ENCODE measurements at regions not wholly inside any gene's neighbourhood (a gene's known extent, or its start where the extent isn't known, plus 50 kb on each side); places are given as distances from the start of the nearest gene placed in this dataset.

DNA sequence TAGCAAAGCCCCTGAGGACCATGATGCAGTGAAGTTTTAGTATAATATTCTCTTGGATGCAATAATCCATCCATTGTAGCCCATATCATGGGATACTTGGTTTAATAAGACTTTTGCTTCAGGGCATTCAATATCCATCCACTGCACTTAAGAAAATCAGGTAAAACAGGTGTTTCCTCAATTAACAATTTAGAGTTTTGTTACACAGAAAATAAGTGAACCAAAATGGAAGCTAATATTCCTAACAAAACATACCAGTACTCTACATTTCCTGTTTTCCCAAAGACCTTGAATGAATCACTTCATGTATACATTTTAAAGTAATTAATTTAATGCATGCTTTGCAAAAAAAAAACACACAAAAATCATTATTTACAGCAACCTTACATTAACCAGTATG lies 305.6 kb downstream of the NR2F1-AS1 start:
- no peak for DNase-seq (ENCODE audit: low read depth in 2 of 2)

DNA sequence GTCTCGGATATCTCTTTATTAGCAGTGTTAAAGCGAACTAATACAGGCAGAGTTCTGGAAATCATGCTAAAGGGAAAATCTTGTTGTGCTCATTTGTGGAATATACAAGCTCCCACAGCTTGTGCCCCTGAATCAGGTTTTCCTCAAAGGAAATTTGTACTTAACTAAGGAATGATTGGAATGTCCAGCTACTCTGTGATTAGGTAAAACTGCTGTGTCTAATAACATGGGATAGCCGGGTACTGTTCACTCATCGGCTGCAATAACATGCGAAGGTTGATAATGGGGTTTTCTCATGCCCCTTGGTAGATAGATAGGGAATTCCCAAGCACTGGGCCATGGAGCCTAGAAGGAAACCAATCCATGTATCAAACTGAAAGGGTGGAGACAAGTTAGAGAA lies 306.7 kb downstream of the NR2F1-AS1 start:
- no peak for DNase-seq (ENCODE audit: low read depth in 2 of 2)

DNA sequence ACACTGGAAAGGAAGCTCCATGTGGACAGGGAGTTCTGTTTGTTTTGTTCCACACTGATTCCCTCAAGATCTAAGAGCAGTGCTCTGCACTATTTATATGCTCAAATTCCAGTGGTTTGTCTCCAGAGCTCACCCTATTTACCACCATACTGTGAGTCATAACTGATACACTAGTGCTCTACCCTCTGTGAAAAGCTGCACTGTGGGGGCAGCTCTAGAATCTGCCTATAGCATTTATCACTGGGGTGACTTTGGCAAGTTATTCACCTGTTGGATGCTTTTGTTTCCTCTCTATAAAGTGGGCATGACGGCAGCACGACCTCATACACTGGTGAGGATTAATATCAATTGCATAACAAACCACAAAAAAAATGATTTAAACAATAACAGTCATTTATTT lies 307.8 kb downstream of the NR2F1-AS1 start:
- DNase-seq (ENCODE audit: low read depth in 2 of 2): no peak

DNA sequence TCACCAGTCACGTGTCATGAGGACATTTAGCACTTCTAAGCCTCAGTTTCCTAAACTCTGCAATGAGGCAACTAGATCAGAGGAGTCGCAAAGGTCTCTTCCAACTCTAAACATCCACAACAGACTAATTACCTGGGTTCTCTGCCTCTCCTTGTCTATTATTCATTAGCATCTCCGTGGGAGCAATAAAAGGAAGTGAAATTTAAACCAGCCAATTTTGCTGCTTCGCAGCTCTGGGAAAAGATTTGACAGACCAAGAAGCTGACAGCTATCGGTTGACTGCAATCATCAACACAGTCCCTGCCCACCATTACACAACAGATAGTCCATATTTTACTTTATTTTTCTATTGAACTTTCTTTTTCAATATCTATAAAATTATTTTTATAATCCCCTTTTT lies 308.9 kb downstream of the NR2F1-AS1 start:
- no peak for DNase-seq (ENCODE audit: low read depth in 2 of 2)

DNA sequence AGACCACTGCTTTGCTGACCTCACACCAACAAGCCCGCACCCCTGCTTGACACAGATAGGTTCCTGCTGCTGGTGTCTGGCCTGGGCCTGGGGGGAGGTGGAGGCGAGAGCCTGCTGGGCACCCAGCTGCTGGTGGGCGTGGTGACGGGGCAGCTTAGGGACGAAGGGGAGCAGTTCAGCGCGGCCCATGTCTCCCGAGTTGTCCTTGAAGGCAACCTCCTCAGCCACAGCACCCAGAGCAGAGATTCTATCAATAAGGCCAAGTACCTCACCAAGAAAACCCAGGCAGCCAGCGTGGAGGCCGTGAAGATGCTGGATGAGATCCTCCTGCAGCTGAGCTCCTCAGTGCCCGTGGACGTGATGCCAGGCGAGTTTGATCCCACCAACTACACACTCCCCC lies 313.3 kb downstream of the NR2F1-AS1 start:
- no peak for DNase-seq (ENCODE audit: low read depth in 2 of 2)

DNA sequence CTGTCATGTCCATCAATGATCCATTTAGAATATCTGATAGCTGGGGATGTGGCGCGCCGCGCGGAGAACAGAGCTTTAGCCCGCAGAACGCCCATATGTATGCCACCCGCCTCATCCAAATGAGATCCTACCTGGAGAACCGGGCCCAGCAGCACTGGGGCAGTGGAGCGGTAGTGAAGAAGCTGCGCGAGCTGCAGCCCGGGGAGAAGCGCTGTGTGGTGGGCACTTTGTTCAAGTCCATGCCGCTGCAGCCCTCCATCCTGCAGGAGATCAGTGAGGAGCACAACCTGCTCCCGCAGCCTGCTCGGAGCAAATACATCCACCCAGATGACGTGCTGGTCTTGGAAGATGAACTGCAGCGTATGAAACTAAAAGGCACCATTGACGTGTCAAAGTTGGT lies 313.7 kb downstream of the NR2F1-AS1 start:
- no peak for DNase-seq (ENCODE audit: low read depth in 2 of 2)

DNA sequence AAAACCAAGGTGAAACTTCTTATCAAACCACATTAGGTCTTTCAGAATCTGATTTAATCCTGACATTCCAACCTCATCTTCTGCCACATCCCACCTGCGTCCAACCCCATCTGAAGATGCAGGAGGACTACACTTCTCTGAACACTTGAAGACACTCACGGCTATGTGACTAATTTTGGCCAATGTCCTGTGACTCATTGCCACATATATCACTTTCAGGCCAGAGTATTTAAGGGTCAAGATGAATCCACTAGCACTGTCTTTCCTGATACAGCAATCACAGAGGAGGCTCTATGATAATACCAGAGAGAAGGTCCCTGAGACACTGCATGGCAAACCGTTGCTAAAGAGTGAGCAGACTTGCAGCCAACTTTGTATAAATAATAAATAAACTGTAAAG lies 323.4 kb downstream of the NR2F1-AS1 start:
- no peak for DNase-seq (ENCODE audit: low read depth in 2 of 2)

DNA sequence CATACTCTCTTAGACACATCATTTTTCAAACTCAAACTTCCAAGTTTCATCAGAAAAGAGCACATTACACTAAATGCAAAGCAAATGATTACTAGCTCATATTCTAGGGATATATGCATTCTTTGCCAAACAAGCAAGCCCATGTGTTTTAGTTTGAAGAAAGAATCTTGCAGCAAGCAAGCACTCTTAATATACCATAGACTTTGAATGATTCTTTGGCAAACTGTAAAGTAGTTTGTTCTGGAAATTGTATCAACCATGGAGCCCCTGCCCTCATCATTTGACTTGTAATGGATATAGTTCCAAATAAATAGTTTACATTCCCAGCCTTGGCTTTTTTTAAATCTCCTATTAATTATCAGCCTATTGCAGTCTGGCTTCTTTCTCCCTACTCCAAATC lies 325.2 kb downstream of the NR2F1-AS1 start:
- no peak for DNase-seq (ENCODE audit: low read depth in 2 of 2)

DNA sequence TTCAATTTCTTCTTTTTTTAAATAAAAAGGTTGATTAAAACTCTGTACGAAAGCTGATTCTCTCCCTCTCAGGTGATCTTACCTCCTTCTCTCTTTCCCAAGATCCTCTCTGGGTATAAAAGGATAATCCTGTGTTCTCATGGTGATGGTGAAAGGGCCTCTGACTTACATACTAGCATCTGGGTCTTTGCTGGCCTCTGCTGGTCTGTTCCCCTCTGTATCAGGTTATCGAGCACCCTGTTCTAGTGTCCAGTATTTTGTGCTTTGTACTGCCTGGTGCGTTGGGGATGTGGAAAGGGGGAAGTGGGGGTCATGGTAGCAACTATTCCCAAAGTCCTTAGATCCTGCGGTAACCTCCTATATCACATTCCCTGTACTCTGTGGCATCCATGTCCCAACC lies 328.9 kb downstream of the NR2F1-AS1 start:
- no peak for DNase-seq (ENCODE audit: low read depth in 2 of 2)

DNA sequence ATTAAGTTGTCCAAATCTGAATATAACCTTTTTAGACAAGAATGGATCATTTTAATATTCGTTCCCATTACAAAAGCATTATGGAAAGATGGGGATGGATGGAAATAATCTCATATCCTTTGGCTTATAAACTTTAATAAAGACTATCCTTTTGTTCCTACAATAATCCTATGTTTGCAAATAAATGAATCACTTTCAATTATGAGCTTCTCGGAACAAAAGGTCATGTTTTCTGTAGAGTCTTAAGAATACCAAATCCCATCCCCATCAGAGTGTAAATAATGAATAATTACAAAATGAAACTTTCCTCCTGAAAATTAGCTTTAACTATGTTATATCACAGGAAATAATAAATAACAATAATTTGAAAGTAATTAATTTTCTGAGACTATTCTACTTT lies 329.7 kb downstream of the NR2F1-AS1 start:
- no peak for DNase-seq (ENCODE audit: low read depth in 2 of 2)

DNA sequence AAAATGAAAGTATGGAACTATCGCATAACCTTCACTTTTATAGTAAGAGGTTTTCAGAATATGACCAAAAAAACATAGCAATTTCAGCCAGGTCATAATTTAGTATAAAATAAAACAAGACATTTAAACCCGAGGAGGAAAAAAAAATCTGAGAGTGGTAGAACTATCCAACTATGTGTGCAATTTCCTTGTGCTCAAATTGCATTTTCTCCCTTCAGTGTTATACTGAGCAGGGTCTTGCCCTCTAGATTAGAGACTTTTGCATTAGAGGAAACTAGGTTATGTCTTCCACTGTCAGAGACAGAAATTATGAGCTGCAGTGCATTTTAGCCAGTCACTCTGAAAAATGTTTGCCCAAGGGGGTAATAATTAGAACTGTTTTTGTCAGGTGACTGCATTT lies 330.6 kb downstream of the NR2F1-AS1 start:
- DNase-seq (ENCODE audit: low read depth in 2 of 2): no peak

DNA sequence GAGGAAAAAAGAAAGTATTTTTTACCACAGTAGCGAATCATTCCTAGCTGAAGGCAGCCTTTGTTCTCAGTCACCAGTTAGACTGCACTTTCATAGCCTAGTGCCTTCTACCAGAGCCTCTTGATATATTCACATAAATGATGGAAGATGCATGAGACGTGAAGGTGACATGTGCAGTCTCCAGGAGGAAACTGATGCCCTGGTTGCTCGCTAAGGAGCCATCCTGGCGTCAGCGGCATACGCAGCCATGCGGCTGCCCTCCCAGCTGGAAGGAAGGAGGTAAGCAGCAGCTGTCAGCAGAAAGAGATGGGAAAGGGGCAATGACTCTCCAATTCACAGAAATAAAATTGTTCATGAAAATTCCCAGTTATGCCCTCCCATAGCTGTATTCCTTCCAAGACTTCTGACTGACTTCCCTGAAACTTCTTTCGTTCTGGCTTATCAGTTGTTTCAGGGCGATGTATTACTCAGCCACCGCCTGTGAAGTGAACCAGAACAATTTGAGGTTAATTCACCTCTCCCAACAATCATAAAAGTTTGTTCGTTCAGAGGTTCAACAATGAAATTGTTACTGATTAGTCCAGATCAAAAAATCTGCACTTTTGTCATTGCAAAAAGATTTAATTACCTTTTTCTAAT lies 331.2 kb downstream of the NR2F1-AS1 start:
- DNase-seq (ENCODE audit: low read depth in 2 of 2): no peak

DNA sequence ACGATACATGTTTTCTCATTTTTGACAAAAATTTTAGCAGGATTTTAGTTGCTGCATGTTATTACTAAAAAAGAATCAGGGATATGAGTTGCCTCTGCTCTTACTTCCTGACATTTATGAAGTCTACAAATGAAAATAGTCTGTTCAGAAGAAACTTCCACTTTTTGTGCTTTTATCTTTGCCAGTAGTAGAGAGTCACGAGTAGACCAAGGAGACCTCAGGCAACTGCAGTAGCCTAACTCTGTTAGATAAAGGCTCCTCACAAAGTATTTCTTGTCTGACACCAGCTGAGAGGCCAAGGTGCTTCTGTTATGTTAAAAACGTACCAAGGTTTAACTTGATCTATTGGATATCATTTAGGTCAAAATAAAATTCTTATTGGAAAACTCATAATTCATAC lies 333.9 kb downstream of the NR2F1-AS1 start:
- no peak for DNase-seq (ENCODE audit: low read depth in 2 of 2)

DNA sequence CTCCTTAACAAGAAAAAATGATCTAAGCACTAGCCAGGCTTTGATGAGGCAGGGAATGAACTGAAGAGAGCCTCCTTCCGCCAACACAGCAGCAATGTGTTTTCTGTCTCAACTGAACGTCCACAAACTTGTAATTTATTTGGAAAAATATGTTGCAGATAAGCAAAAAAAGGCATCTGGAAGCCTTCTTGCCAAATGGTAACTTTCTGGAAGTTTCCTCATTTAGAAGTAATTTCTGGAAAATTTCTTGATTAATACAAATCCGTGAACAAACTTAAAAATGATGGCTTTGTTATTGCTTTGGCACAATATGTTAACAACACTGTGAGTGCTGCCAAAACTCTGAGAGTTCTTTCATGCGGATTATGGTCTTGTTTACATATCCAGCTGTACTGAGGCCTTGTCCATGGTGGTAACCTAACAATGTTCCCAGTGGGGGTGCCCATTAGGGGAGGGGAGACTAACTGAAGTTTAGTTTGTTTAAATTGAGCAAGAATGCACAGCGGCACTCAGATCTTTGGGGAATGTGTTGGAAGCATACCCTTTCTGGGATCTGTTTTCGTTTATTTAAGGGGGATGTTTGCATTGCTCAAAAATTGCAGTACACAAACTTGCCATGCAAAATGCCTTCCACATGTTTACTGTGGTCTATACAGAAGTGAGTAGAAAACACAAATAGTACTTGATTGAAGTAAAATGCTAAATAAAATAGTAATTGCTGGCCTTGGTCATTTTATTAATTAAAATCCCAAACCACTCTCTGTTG lies 334.7 kb downstream of the NR2F1-AS1 start:
- DNase-seq (ENCODE audit: low read depth in 2 of 2): peak; percentile 8 to 9

DNA sequence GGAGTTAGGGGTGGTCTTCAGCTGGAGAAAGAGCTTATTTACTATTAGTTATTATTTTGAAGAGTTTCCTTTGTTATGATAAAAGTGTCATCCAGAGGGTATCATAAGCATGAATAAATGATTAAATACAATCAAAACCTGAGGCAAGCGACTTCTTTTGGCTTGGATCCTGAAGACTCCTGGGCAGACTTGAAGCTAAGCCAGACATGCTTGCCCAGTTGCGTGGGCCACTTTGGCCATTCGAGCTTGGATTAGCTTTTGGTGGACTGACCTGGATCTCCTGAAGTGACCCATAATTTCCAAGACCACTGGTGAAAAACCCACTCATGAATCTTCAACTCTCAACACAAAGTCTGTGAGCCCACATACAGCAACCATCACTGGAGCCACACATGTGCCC lies 335.8 kb downstream of the NR2F1-AS1 start:
- no peak for DNase-seq (ENCODE audit: low read depth in 2 of 2)

DNA sequence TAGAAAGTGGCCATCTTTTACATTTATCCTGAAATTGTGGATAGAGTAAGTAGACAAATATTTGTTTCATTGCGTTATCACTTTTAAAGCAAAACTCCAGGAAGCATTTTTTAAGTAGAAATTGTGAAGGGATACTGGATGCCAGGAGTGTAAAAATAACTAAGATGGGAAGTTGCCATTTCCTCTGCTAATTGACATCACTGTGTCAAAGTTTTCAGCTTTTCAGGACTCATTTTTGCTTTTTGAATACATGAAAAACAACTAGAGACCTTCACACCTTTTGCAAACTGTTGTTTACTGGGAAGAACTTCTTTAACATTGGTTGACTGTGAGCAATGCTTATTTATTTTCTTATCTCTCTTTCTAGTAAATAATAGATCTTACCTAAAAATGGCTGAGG lies 337.5 kb downstream of the NR2F1-AS1 start:
- DNase-seq (ENCODE audit: low read depth in 2 of 2): no peak

DNA sequence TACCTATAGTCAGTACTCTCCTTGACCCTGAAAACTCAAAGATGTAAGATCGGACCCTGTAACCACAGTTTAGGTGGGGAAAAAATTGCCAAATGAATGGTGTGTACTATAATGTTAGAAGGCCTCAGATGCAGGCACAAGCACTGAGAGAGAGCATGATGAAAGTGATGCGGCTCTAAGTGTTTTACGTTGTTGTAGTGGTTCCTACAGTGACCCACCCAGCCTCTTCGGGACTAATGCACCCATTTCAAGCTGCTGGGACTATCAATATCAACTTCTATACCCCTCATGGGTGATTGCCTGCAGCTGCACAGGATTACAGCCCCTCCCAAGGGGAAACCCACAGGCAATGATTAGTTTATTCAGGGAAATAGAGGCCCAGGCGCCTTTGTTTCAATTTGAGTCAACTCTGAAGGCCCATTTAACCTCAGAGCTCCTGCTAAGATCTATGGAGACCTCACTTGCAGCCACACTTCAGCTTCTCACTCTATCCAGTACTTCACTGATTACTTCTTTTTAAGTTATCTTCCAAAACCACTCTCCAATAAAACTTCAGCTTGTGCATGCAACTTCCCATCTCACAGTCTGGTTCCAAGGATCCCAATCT lies 340.7 kb downstream of the NR2F1-AS1 start:
- no peak for DNase-seq (ENCODE audit: low read depth in 2 of 2)

DNA sequence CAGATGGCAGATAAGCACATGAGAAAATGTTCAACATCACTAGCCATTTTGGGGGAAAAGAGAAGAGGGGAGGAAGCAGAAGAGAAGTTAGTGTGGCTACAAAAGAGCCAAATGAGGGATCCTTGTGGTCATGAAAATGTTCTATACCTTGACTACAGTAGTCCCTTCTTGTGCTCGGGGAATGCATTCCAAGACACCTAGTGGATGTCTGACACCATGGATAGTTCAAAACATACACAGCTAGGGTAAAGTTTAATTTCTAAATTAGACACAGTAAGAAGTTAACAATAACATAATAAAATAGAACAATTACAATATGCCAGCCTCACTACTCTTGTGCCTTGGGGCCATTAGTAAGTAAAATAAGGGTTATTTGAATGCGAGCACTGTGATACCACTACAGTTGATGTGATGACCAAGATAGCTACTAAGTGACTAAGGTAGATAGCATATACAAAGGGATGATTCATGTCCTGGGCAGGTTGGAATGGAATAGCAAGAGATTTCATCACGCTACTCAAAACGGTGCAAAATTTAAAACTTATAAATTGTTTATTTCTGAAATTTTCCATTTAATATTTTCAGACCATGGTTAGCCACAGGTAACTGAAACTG lies 344.1 kb downstream of the NR2F1-AS1 start:
- no peak for DNase-seq (ENCODE audit: low read depth in 2 of 2)

DNA sequence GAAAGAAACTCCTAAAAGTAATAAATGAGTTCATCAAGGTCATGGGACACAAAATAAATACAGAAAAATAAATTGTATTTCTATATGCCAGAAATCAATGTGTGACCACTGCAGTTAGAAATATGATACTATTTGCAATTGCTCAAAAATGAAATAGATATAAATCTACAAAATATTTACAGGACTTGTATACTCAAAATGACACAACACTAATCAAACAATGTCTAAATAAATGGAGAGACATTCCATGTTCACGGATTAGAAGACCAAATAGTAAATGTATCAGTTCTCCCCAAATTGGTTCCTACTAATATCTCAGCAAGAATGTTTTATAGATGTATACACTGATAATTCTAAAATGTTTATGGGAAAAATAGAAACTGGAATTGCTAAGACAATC lies 345.3 kb downstream of the NR2F1-AS1 start:
- DNase-seq (ENCODE audit: low read depth in 2 of 2): no peak

DNA sequence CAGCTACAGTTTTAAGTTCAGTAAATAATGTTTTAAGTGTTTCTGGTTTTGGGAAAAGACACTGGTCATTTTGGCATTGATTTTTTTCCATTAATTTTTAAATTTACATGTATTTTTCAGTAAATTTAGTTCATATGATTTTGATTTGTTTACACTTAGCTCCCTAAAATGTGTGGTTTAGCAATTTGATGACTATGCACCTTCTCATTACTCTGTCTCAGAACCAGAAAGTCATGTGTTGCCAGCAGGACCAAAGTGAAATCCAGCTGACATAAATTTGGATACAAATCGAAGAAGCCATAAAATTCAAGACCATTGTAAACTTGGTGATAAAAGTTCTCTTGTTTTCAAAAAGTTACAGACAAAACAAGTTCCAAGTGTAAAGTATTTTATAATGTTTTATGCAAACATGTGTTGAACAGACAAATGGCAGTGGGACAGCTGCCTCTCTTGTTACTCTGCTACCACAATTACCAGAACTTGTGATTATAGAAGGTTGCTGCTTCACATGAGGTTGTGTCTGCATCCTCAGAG lies 354.8 kb downstream of the NR2F1-AS1 start:
- no peak for DNase-seq (ENCODE audit: low read depth in 2 of 2)

DNA sequence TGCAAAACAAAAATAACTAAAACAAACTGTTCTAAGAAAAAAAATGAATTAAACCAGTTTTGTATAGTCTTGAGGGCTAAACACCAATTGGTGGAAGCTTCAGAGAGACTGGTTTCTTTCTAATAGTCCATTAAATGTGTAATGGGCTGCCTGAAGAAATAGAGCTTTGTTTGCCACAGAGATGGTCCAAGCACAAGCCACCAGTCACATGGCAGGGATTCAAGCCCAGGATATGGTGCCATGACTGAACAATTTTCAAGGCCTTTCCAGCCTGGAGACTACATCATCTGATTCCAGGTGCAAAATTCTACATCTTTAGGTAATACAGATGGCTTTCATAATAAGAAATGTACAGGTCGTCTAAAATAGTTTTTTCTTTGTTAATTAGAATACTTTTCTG lies 355.3 kb downstream of the NR2F1-AS1 start:
- no peak for DNase-seq (ENCODE audit: low read depth in 2 of 2)

DNA sequence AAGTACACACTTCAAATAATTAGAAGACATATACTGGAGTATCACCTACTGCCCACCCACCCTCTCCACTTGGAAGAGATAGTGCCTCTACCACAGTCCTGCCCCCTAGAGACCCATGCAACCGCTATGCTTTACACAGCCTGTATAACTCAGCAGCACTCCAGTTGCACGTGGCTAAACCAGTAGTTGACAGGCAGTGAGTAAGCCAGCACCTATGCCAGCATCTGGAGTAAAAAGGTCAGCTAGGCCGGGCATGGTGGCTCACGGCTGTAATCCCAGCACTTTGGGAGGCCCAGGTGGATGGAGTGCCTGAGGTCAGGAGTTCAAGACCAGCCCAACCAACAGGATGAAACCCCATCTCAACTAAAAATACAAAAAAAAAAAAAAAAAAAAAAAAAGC lies 356.4 kb downstream of the NR2F1-AS1 start:
- no peak for DNase-seq (ENCODE audit: low read depth in 2 of 2)

DNA sequence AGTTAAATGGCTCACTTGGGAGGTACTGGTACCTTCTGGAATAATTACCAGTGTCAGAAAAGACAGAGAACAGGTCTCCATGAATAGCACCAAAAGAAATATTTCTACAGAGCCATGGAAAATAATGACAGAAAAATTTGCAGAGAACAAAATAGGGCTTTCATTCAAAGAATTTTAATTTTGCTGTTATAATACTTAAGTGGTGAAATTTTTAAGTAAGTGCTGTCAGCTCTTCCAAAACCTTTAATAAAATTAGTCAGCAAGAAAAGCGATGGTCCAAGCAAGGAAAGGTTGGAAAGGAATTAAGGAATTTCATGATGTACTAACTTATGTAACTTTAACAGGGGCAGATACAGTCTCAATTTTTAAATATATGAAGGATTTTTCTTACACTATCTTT lies 359.2 kb downstream of the NR2F1-AS1 start:
- DNase-seq (ENCODE audit: low read depth in 2 of 2): no peak

All from fibroblast of skin of left biceps (primary cell).